ENCODE measurements at regions not wholly inside any gene's neighbourhood (a gene's known extent, or its start where the extent isn't known, plus 50 kb on each side); places are given as distances from the start of the nearest gene placed in this dataset.
"Not testable (repeated sequence)": the region's sequence is repeated elsewhere in the genome, so short reads cannot be mapped to it uniquely, and the experiment has no call there.

GRCh38 chr12:46684243-46684642 lies 141.6 kb downstream of the SLC38A4 start:
- TF ChIP-seq TAF1 (IDR thresholded peaks at IDR 0.05; ENCODE audit: low read depth, low read length); POLR2A (IDR thresholded peaks at IDR 0.05; ENCODE audit: low read depth, low read length); POLR2AphosphoS5 (IDR thresholded peaks at IDR 0.05; ENCODE audit: low read depth, low read length); PAX5 (IDR thresholded peaks at IDR 0.05; ENCODE audit: insufficient read depth, low read length, severe bottlenecking): not testable (repeated sequence)

All from GM12891 (cell line).